ENCODE measurements at regions not wholly inside any gene's neighbourhood (a gene's known extent, or its start where the extent isn't known, plus 50 kb on each side); places are given as distances from the start of the nearest gene placed in this dataset.
A peak's percentile ranks its signal among the peaks of the same experiment; 100 is the strongest.

- no peak overlapping the region for H3K4me3 ChIP-seq (ENCODE audit: low read depth, low read length)
- no peak for DNase-seq (ENCODE audit: low read depth)
- no peak for TF ChIP-seq CTCF (IDR thresholded peaks at IDR 0.05; ENCODE audit: control insufficient read depth, extremely low read depth, insufficient read depth)
These were observed 920.9 kb upstream of the GOT2 start for GRCh38 chr16:59655031-59655430.

- TF ChIP-seq CTCF (IDR thresholded peaks at IDR 0.05; ENCODE audit: control insufficient read depth, extremely low read depth, insufficient read depth) = no peak
These were observed 920.3 kb upstream of the GOT2 start for GRCh38 chr16:59654455-59654854.

GRCh38 chr16:59651662-59652061 is 917.5 kb upstream of the GOT2 start:
- H3K4me3 ChIP-seq (ENCODE audit: low read depth, low read length) = no peak overlapping the region
- no peak for DNase-seq (ENCODE audit: low read depth)
- TF ChIP-seq CTCF (IDR thresholded peaks at IDR 0.05; ENCODE audit: control insufficient read depth, extremely low read depth, insufficient read depth) = no peak

More at GRCh38 chr16:59654455-59654854, 920.3 kb upstream of the GOT2 start:
- no peak overlapping the region for H3K4me3 ChIP-seq (ENCODE audit: low read depth, low read length)
- DNase-seq (ENCODE audit: low read depth) = no peak

GRCh38 chr16:59645194-59645593 is 911.1 kb upstream of the GOT2 start:
- no peak overlapping the region for H3K4me3 ChIP-seq (ENCODE audit: low read depth, low read length)
- no peak for DNase-seq (ENCODE audit: low read depth)
- no peak for TF ChIP-seq CTCF (IDR thresholded peaks at IDR 0.05; ENCODE audit: control insufficient read depth, extremely low read depth, insufficient read depth)

- TF ChIP-seq CTCF (IDR thresholded peaks at IDR 0.05; ENCODE audit: control insufficient read depth, extremely low read depth, insufficient read depth) = no peak
- H3K4me3 ChIP-seq (ENCODE audit: low read depth, low read length) = no peak overlapping the region
- DNase-seq (ENCODE audit: low read depth) = no peak
These were observed 901.6 kb upstream of the GOT2 start for GRCh38 chr16:59635674-59636073.

GRCh38 chr16:59634951-59635350 is 900.8 kb upstream of the GOT2 start:
- H3K4me3 ChIP-seq (ENCODE audit: low read depth, low read length) = no peak overlapping the region
- TF ChIP-seq CTCF (IDR thresholded peaks at IDR 0.05; ENCODE audit: control insufficient read depth, extremely low read depth, insufficient read depth) = no peak
- DNase-seq (ENCODE audit: low read depth) = peak; percentile 35

- TF ChIP-seq CTCF (IDR thresholded peaks at IDR 0.05; ENCODE audit: control insufficient read depth, extremely low read depth, insufficient read depth) = no peak
- no peak for DNase-seq (ENCODE audit: low read depth)
- no peak overlapping the region for H3K4me3 ChIP-seq (ENCODE audit: low read depth, low read length)
These were observed 900.0 kb upstream of the GOT2 start for GRCh38 chr16:59634004-59634579.

Measured in LNCaP clone FGC (cell line).